K562 (cell line): ENCODE measurements at regions not wholly inside any gene's neighbourhood (a gene's known extent, or its start where the extent isn't known, plus 50 kb on each side); places are given as distances from the start of the nearest gene placed in this dataset.

Source experiments
- POLR2A ChIP-seq: fragments of 450-650 bp; conservative IDR thresholded peaks from 2 replicates; pipeline ENCODE4 v1.6.1; 2016
- ZFP1 ChIP-seq: fragments of 450-650 bp; formaldehyde crosslinking; IDR thresholded peaks from 2 replicates; pipeline ENCODE4 v1.4.0; 2020; ENCODE audit warnings: mild to moderate bottlenecking, mixed read lengths
- TF ChIP-seq, protein P1 (sequence below), 3 experiments: IDR thresholded peaks in 2 of 3; conservative IDR thresholded peaks in 1 of 3; 2 replicates each; pipeline ENCODE4 v1.5.1; 2011 to 2012; ENCODE audit warnings: low read length in 3 of 3, mild to moderate bottlenecking in 3 of 3, control low read depth in 2 of 3, improper control_type of control experiment in 1 of 3, inconsistent platforms in 1 of 3, low read depth in 1 of 3, mixed read lengths in 1 of 3, moderate library complexity in 1 of 3; ENCODE audit not compliant: insufficient read depth in 2 of 3

DNA sequence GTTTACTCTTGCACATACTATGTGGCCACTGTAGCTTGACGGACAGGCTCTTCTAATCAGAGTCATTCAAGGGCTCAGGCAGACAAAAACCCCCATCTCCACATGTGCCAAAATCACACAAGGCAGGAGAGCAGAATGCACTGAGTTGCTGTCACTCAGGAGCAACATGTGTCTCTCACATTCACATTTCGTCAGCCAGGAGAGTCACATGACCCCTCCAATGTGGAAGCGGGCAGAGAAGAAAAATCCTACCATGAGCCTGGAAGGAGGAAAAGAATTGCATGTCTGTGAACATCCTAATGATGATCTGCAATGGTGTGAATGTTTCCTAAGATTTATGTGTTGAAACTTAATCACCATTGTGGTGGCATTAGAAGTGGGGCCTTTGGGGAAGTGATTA lies 69.9 kb upstream of the MSX2 start:
- TF ChIP-seq ZFP1 (CRISPR knock-in tag) (no peak), POLR2A (no peak)
- TF ChIP-seq, protein P1, sequence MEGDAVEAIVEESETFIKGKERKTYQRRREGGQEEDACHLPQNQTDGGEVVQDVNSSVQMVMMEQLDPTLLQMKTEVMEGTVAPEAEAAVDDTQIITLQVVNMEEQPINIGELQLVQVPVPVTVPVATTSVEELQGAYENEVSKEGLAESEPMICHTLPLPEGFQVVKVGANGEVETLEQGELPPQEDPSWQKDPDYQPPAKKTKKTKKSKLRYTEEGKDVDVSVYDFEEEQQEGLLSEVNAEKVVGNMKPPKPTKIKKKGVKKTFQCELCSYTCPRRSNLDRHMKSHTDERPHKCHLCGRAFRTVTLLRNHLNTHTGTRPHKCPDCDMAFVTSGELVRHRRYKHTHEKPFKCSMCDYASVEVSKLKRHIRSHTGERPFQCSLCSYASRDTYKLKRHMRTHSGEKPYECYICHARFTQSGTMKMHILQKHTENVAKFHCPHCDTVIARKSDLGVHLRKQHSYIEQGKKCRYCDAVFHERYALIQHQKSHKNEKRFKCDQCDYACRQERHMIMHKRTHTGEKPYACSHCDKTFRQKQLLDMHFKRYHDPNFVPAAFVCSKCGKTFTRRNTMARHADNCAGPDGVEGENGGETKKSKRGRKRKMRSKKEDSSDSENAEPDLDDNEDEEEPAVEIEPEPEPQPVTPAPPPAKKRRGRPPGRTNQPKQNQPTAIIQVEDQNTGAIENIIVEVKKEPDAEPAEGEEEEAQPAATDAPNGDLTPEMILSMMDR (IDR thresholded peaks at IDR 0.05 in 2 of 3, conservative IDR thresholded peaks at IDR 0.05 in 1 of 3; ENCODE audit: insufficient read depth in 2 of 3, low read depth in 1 of 3, low read length in 3 of 3): no peak
